CD4-positive, alpha-beta T cell (primary cell): ENCODE measurements at regions not wholly inside any gene's neighbourhood (a gene's known extent, or its start where the extent isn't known, plus 50 kb on each side); places are given as distances from the start of the nearest gene placed in this dataset.

Experiments
- ATAC-seq: fragments of 200-7000 bp; cut with Tn5 transposase; one replicate; pipeline ENCODE4 v1.10.0; 2022; ENCODE audit warnings: mild to moderate bottlenecking; ENCODE audit not compliant: poor library complexity
- CTCF ChIA-PET: fragments of 350-600 bp; sonication (Branson Sonifier 250); formaldehyde crosslinking; loops from one replicate; lab custom pipeline; 2021; ENCODE audit warnings: antibody characterized with exemption, inconsistent platforms; lab: Charles Lee
- POLR2A ChIA-PET: fragments of 350-600 bp; sonication (Branson Sonifier 250); formaldehyde crosslinking; loops from one replicate; lab custom pipeline; 2021; ENCODE audit warnings: antibody characterized with exemption, inconsistent platforms; lab: Charles Lee
- DNase-seq, 14 experiments: peaks; one replicate each; pipeline ENCODE4 v3.0.0-alpha.2; 2013 to 2020; ENCODE audit warnings: mixed read lengths in 2 of 14
- H3K27ac ChIP-seq, 2 donors: one replicate each; pipeline versions ENCODE4 v1.5.1 to v1.7.0; 2013; ENCODE audit warnings: low read length in 2 of 2, low read depth in 1 of 2, mild to moderate bottlenecking in 1 of 2
- H3K27me3 ChIP-seq, 2 experiments: 1 replicate in 1 of 2; 2 replicates in 1 of 2; pipeline versions ENCODE4 v1.6.1 to v1.7.0; 2013; ENCODE audit warnings: low read length in 2 of 2, control low read depth in 1 of 2, mild to moderate bottlenecking in 1 of 2, moderate library complexity in 1 of 2; ENCODE audit not compliant: insufficient read depth in 2 of 2, control insufficient read depth in 1 of 2
- H3K36me3 ChIP-seq: one replicate; pipeline ENCODE4 v1.6.1; 2013; ENCODE audit warnings: low read length, control low read depth; ENCODE audit not compliant: insufficient read depth
- H3K4me1 ChIP-seq: one replicate; pipeline ENCODE4 v1.6.1; 2013; ENCODE audit warnings: low read length, control low read depth; ENCODE audit not compliant: insufficient read depth
- H3K4me3 ChIP-seq: one replicate; pipeline ENCODE4 v1.5.1; 2013; ENCODE audit warnings: mild to moderate bottlenecking, low read length, moderate library complexity
- H3K9me3 ChIP-seq, 2 experiments: 1 replicate in 1 of 2; 2 replicates in 1 of 2; pipeline versions ENCODE4 v1.6.1 to v1.7.0; 2013; ENCODE audit warnings: low read length in 2 of 2, mild to moderate bottlenecking in 2 of 2, control low read depth in 1 of 2, moderate library complexity in 1 of 2; ENCODE audit not compliant: control insufficient read depth in 1 of 2, insufficient read depth in 1 of 2
- H3K27ac Mint-ChIP-seq: one replicate; pipeline ENCODE4 v1.8.0; 2020; ENCODE audit warnings: mixed read lengths
- H3K27me3 Mint-ChIP-seq: one replicate; pipeline ENCODE4 v1.8.0; 2021; ENCODE audit warnings: mixed read lengths
- H3K36me3 Mint-ChIP-seq: one replicate; pipeline ENCODE4 v1.8.0; 2021; ENCODE audit warnings: low read depth, mixed read lengths
- H3K4me1 Mint-ChIP-seq: one replicate; pipeline ENCODE4 v1.8.0; 2021; ENCODE audit warnings: low read depth, mixed read lengths
- H3K4me3 Mint-ChIP-seq: one replicate; pipeline ENCODE4 v1.8.0; 2020; ENCODE audit warnings: mild to moderate bottlenecking, mixed read lengths
- H3K9me3 Mint-ChIP-seq: one replicate; pipeline ENCODE4 v1.8.0; 2020; ENCODE audit warnings: mixed read lengths
- CTCF ChIP-seq: fragments of 200-600 bp; IDR thresholded peaks from one replicate; pipeline ENCODE4 v1.8.0; 2022; ENCODE audit warnings: antibody characterized with exemption, mild to moderate bottlenecking
- intact Hi-C, 2 experiments: fragments of 100-400 bp; cut with DNase I in 1 of 2; cut with micrococcal nuclease in 1 of 2; formaldehyde crosslinking; loops; one replicate each; pipeline versions ENCODE4 v1.15.1 to v1.9.0; 2023 to 2025; cut with DNase I, micrococcal nuclease

- intact Hi-C loops: no loop called here
- Mint-ChIP-seq H3K27ac (no peak overlapping the region), H3K4me1 (no peaks in the 10 kb centered on the region), H3K4me3 (no peak overlapping the region), H3K27me3 (peaks cover 2% of the 10 kb centered on the region), H3K36me3 (no peaks in the 10 kb centered on the region), H3K9me3 (no peaks in the 10 kb centered on the region)
- Histone ChIP-seq H3K4me1 (no peaks in the 10 kb centered on the region), H3K36me3 (no peaks in the 10 kb centered on the region), H3K27ac (no peak overlapping the region), H3K27me3 (peaks cover 0 to 2% of the 10 kb centered on the region in 2 experiments), H3K9me3 (no peaks in the 10 kb centered on the region), H3K4me3 (no peak overlapping the region)
- ChIA-PET POLR2A (no interaction called here), CTCF (no interaction called here)
- DNase-seq: no peak
- no peak for TF ChIP-seq CTCF
- ATAC-seq: no peak
These were observed 251.6 kb upstream of the TSHZ3 start for GRCh38 chr19:31600731-31601295.

- DNase-seq (no peak), ATAC-seq (no peak)
- no peak for TF ChIP-seq CTCF
- no peak overlapping the region for H3K4me3 ChIP-seq
- intact Hi-C loops: no loop called here
- H3K36me3 Mint-ChIP-seq: no peaks in the 10 kb centered on the region
- H3K27me3 ChIP-seq: peaks cover 0 to 2% of the 10 kb centered on the region in 2 experiments
- no peaks in the 10 kb centered on the region for H3K9me3 ChIP-seq
- H3K27me3 Mint-ChIP-seq: peaks cover 5% of the 10 kb centered on the region
- H3K36me3 ChIP-seq: no peaks in the 10 kb centered on the region
- no peaks in the 10 kb centered on the region for H3K4me1 Mint-ChIP-seq
- no peak overlapping the region for H3K4me3 Mint-ChIP-seq
- H3K4me1 ChIP-seq: no peaks in the 10 kb centered on the region
- H3K27ac Mint-ChIP-seq: no peak overlapping the region
- ChIA-PET POLR2A (no interaction called here), CTCF (no interaction called here)
- H3K27ac ChIP-seq: no peak overlapping the region
- H3K9me3 Mint-ChIP-seq: no peaks in the 10 kb centered on the region
These were observed 252.6 kb upstream of the TSHZ3 start for GRCh38 chr19:31601855-31602254.

GRCh38 chr19:31602548-31602947 lies 253.3 kb upstream of the TSHZ3 start:
- Mint-ChIP-seq H3K27me3 (peaks cover 8% of the 10 kb centered on the region), H3K9me3 (no peaks in the 10 kb centered on the region), H3K36me3 (no peaks in the 10 kb centered on the region), H3K27ac (no peak overlapping the region), H3K4me1 (no peaks in the 10 kb centered on the region), H3K4me3 (no peak overlapping the region)
- ATAC-seq (no peak), DNase-seq (no peak)
- intact Hi-C loops: no loop called here
- Histone ChIP-seq H3K9me3 (no peaks in the 10 kb centered on the region), H3K4me3 (no peak overlapping the region), H3K4me1 (no peaks in the 10 kb centered on the region), H3K27ac (no peak overlapping the region), H3K27me3 (peaks cover 0 to 2% of the 10 kb centered on the region in 2 experiments), H3K36me3 (no peaks in the 10 kb centered on the region)
- ChIA-PET POLR2A (no interaction called here), CTCF (no interaction called here)
- TF ChIP-seq CTCF: no peak
